Progenitor cell of endocrine pancreas (in vitro differentiated cells): ENCODE measurements at regions not wholly inside any gene's neighbourhood (a gene's known extent, or its start where the extent isn't known, plus 50 kb on each side); places are given as distances from the start of the nearest gene placed in this dataset.

ENCODE experiments used
- DNase-seq: peaks from one replicate; pipeline ENCODE4 v3.0.0; 2021; ENCODE audit warnings: low spot score; ENCODE audit not compliant: unreplicated experiment
- H3K27ac Mint-ChIP-seq: 2 replicates; pipeline ENCODE4 v1.8.0; 2021; ENCODE audit warnings: mild to moderate bottlenecking, moderate library complexity, mixed read lengths
- H3K27me3 Mint-ChIP-seq: 2 replicates; pipeline ENCODE4 v1.8.0; 2021; ENCODE audit warnings: mixed read lengths
- H3K36me3 Mint-ChIP-seq: 2 replicates; pipeline ENCODE4 v1.8.0; 2022; ENCODE audit warnings: mixed read lengths; ENCODE audit not compliant: insufficient read depth
- H3K4me1 Mint-ChIP-seq: 2 replicates; pipeline ENCODE4 v1.8.0; 2021; ENCODE audit warnings: low read depth, mixed read lengths
- H3K4me3 Mint-ChIP-seq: 2 replicates; pipeline ENCODE4 v1.8.0; 2021; ENCODE audit warnings: low read depth, mild to moderate bottlenecking, moderate library complexity, mixed read lengths
- H3K9me3 Mint-ChIP-seq: 2 replicates; pipeline ENCODE4 v1.8.0; 2021; ENCODE audit warnings: low read depth, mixed read lengths
- CTCF ChIP-seq: fragments of 200-600 bp; sonication (generic); IDR thresholded peaks from one replicate; pipeline ENCODE4 v1.5.0; 2021; ENCODE audit warnings: antibody characterized with exemption, mild to moderate bottlenecking; ENCODE audit not compliant: unreplicated experiment

GRCh38 chr9:120156376-120156775 lies 423.6 kb downstream of the CDK5RAP2 start:
- peaks cover 5% of the 10 kb centered on the region for H3K4me1 Mint-ChIP-seq
- peaks cover 3% of the 10 kb centered on the region for H3K9me3 Mint-ChIP-seq
- H3K4me3 Mint-ChIP-seq: no peak overlapping the region
- H3K27ac Mint-ChIP-seq: no peak overlapping the region
- no peak for DNase-seq
- TF ChIP-seq CTCF: no peak
- H3K36me3 Mint-ChIP-seq: no peaks in the 10 kb centered on the region
- no peaks in the 10 kb centered on the region for H3K27me3 Mint-ChIP-seq

- no peak for DNase-seq
- Mint-ChIP-seq H3K27ac (no peak overlapping the region), H3K36me3 (no peaks in the 10 kb centered on the region), H3K27me3 (no peaks in the 10 kb centered on the region), H3K4me1 (peaks cover 4% of the 10 kb centered on the region), H3K4me3 (no peak overlapping the region), H3K9me3 (no peaks in the 10 kb centered on the region)
- TF ChIP-seq CTCF: no peak
Measured at GRCh38 chr9:120153258-120153657, 426.7 kb downstream of the CDK5RAP2 start.

GRCh38 chr9:120152295-120152694 lies 427.7 kb downstream of the CDK5RAP2 start:
- no peaks in the 10 kb centered on the region for H3K9me3 Mint-ChIP-seq
- no peaks in the 10 kb centered on the region for H3K36me3 Mint-ChIP-seq
- H3K27ac Mint-ChIP-seq: no peak overlapping the region
- H3K4me1 Mint-ChIP-seq: peaks cover 4% of the 10 kb centered on the region
- no peak for DNase-seq
- no peaks in the 10 kb centered on the region for H3K27me3 Mint-ChIP-seq
- H3K4me3 Mint-ChIP-seq: no peak overlapping the region
- TF ChIP-seq CTCF: no peak

GRCh38 chr9:120151806-120152205 lies 428.2 kb downstream of the CDK5RAP2 start:
- no peaks in the 10 kb centered on the region for H3K36me3 Mint-ChIP-seq
- no peaks in the 10 kb centered on the region for H3K9me3 Mint-ChIP-seq
- no peak overlapping the region for H3K4me3 Mint-ChIP-seq
- no peak for DNase-seq
- no peak for TF ChIP-seq CTCF
- H3K27ac Mint-ChIP-seq: no peak overlapping the region
- no peaks in the 10 kb centered on the region for H3K27me3 Mint-ChIP-seq
- H3K4me1 Mint-ChIP-seq: peaks cover 4% of the 10 kb centered on the region

GRCh38 chr9:120151149-120151548 lies 428.8 kb downstream of the CDK5RAP2 start:
- Mint-ChIP-seq H3K9me3 (no peaks in the 10 kb centered on the region), H3K27me3 (no peaks in the 10 kb centered on the region), H3K4me1 (peaks cover 4% of the 10 kb centered on the region), H3K36me3 (no peaks in the 10 kb centered on the region), H3K27ac (no peak overlapping the region), H3K4me3 (no peak overlapping the region)
- no peak for DNase-seq
- TF ChIP-seq CTCF: no peak

- H3K4me3 Mint-ChIP-seq: no peak overlapping the region
Measured at GRCh38 chr9:120138955-120139354, 441.0 kb downstream of the CDK5RAP2 start.

More at GRCh38 chr9:120138955-120139354, 441.0 kb downstream of the CDK5RAP2 start:
- H3K4me1 Mint-ChIP-seq: no peaks in the 10 kb centered on the region
- no peak for DNase-seq
- no peaks in the 10 kb centered on the region for H3K27me3 Mint-ChIP-seq
- no peaks in the 10 kb centered on the region for H3K36me3 Mint-ChIP-seq
- no peak for TF ChIP-seq CTCF
- H3K27ac Mint-ChIP-seq: no peak overlapping the region
- H3K9me3 Mint-ChIP-seq: peaks cover 7% of the 10 kb centered on the region
